HG03469 (cell line): ENCODE measurements at regions not wholly inside any gene's neighbourhood (a gene's known extent, or its start where the extent isn't known, plus 50 kb on each side); places are given as distances from the start of the nearest gene placed in this dataset.
"Not testable (repeated sequence)": the region's sequence is repeated elsewhere in the genome, so short reads cannot be mapped to it uniquely, and the experiment has no call there.

ENCODE experiments used
- ATAC-seq: cut with Tn5 transposase; IDR thresholded peaks from one replicate; pipeline ENCODE4 v1.9.1; 2021; ENCODE audit warnings: mild to moderate bottlenecking, moderate library complexity, moderate number of reproducible peaks; ENCODE audit not compliant: unreplicated experiment

DNA sequence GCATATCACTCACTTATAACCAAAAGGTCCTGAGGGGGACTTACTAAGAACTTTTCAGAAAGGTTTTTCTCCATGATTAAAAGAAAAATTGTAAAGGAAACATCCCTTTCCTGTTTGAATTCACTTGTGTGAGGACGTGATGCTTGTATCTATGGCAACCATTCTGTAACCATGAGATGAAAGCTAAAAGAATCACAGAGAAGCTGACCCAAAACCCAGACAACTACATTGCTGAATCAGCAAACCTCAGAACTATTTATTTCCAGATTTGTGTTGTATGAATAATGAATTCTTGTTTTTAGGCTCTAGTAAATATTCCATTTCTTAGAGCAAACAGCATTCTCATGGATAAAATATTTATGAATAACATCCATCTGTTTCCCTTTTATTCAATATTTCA, 91.2 kb downstream of the RCHY1 start:
- ATAC-seq: no peak

DNA sequence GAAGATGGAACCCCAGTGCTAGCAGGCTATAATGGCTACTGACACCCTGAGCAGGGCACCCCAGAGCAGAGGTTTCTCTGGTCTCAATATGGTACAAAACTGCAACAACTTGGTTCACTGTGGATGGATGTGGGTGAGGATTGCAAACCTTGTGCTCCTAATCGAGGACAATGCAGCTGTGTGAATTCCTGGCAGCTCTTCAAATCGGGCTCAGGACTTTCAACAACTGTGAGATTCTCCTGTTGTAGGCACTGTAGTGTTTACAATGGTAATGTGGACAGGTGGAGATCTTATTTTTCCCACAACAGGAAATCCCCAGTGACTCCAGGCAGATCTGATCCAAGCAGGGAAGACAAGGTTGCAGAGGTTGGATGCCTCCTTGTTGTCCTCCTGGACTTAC, 101.5 kb downstream of the RCHY1 start:
- ATAC-seq: no peak

DNA sequence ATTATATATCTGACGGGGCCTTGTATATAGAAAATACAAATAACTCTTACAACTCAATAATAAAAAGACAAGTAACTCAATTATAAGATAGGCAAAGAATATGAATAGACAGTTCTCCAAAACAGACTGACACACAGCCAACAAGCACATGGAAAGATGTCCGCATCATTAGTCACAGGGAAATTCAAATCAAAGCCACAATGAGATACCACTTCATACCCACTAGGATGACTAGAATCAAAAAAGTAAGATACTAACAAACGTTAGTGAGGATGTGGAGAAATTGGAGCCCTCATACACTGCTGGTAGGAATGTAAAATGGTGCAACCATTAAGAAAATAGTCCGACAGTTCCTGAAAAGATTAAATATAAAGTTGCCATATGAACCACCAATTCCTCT, 115.7 kb downstream of the RCHY1 start:
- no peak for ATAC-seq

DNA sequence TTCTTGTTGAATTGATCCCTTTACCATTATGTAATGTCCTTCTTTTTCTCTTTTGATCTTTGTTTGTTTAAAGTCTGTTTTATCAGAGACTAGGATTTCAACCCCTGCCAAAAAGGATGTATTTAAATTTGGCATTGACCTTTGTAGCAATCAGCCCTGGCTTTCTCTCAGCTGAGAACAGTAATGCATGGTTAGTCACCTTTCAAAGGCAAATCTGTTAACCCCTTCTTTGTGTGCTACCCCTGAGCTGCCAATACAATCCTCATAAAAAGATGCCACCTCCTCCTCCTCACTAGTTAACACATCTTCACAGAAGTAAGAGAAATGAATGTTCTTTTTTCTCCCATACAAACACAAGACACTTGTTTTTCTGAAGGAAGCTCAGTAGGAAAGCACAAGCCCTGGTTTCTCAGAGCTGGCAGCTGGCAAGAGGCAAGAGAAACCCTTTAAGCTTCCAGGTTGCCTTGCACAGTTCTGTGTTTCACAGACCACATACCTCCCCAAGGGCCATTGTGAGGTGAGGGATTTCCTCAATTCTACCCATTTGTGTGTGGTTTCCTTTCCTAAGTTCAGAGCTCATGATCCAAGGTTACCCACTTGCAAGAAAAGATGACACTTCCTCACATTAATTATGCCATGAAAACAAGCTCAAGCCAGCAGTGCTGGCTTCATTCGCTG, 122.6 kb downstream of the RCHY1 start:
- no peak for ATAC-seq

DNA sequence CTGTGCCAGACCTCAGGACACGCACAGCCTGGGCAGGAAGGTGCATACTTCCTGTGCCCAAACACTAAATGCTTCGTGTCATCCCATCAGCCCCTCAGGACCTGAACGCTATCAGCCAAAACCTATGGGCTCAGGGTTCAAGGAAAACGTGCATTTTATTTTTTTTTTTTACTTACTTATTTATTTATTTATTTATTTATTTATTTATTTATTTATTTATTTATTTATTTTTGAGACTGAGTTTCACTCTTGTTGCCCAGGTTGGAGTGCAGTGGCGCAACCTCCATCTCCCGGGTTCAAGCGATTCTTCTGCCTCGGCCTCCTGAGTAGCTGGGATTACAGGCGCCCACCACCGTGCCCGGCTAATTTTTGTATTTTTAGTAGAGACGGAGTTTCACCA, 127.8 kb downstream of the RCHY1 start:
- ATAC-seq: not testable (repeated sequence)

DNA sequence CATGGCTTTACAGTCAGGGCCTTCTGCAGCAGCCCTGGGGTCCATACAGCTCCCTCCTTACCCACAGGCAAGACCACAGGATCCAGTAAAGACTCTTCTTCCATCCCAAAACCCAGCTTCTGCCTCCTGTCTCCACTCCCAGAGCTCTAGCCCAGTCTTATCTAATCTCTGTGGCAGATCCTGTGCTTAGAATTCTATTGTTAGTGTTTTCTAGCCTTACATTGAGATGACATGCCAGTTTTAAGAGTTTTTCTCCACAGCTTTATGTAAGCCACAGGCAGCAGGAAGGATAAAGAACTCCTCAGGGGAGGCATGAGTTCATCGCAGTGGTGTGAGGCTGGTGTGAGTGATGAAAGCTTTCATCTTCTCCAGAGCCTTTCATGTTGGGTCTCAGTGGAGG, 129.1 kb downstream of the RCHY1 start:
- ATAC-seq: no peak

DNA sequence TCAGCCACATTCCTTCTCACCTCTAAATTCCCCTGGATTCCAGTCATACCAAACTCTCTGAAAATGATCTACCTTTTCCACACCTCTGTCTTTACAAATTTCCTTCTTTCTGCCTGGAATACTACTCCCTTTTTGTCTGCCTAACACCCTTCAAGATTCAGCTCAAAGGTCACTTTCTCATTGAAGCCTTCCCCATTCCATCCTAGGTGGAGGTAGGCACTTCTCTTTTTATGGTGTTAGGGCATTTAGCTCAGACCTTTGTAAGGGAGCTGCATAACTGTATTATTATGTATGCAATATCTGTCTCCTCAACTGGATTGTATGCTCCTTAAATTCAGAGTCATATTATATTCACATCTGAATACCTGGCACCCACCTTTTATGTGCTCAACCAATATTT, 137.7 kb downstream of the RCHY1 start:
- ATAC-seq: no peak

- ATAC-seq: no peak
These were observed 142.3 kb downstream of the RCHY1 start for GRCh38 chr4:75371915-75372314.

DNA sequence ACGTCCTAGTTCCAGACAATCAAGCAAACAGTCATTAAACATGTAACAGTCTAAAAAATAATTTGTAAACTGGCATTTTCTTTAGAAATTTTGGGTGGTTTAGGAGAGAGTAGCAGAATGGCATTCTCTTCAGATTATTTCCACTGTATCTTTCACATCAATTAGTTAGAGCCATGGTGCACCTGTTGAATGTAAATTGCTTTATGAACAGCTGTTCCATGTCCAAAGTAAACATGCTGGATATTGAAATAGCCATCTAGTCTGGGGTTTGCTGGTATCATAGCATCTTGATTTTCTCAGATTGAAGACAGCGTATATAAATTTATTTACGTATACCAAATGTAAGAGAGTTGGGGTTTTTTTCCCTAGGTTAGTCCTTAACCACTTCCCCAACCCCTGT, 143.6 kb downstream of the RCHY1 start:
- no peak for ATAC-seq

DNA sequence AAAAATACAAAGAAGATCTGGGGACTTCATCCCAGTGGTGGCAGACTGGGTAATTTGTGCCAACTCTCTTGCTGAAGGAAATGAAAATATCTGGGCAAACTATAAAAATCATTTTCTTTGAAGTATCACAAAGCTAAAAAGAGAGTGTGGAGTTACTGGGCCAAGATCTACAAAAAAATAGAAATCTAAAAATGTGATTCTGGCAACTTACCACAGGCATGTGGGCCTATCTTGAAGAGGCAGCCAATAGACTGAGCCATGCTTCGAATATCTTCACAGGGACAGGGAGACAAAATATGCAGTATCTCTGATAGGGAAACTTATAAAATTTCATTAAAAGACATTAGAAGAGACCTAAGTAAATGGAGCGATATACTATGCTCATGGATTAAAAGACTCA, 168.8 kb downstream of the RCHY1 start:
- no peak for ATAC-seq

DNA sequence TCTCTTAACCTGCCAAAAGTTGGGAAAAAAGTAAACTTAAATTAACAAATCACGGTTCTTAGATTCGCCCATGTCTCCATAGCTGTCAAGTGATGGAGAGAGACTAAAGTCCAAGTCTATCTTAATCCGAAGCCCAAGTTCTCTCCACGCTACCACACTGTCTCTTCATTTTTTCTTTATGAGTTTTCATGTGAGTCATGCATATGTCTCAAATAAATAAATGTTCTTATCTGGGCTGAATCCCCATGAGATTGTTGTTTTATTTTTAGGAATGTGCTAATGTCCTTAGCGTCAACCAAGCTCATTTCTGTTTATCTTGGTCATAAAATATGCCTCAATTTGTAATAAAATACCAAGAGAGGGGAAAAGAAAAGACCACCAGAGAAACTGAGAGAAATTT, 169.3 kb downstream of the RCHY1 start:
- ATAC-seq: no peak

- no peak for ATAC-seq
These were observed 170.9 kb downstream of the RCHY1 start for GRCh38 chr4:75343333-75343732.

- ATAC-seq: no peak
These were observed 173.6 kb downstream of the RCHY1 start for GRCh38 chr4:75340561-75340960.

GRCh38 chr4:75338352-75338880, 175.8 kb downstream of the RCHY1 start:
- ATAC-seq: no peak

- ATAC-seq: no peak
These were observed 186.2 kb downstream of the RCHY1 start for GRCh38 chr4:75327804-75328512.

GRCh38 chr4:75325318-75325979, 188.8 kb downstream of the RCHY1 start:
- no peak for ATAC-seq

DNA sequence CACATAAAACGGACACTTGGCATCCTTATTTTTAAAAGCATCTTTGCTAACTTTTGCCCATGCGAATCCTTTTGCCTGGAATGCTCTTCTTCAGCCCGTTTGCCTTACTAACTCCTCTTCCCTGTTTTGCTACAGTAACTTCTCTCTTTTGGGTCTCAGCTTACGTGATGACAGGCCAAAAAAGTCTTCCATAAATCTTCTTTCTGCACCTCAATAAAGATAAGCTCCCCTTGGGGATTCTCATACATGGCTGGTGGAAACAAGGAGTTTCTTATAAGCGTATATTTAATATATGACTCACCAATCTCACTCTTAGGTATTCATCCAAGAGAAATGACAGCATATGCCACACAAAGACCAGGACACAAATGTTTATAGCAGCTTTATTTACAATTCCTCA, 192.7 kb downstream of the RCHY1 start:
- ATAC-seq: no peak

DNA sequence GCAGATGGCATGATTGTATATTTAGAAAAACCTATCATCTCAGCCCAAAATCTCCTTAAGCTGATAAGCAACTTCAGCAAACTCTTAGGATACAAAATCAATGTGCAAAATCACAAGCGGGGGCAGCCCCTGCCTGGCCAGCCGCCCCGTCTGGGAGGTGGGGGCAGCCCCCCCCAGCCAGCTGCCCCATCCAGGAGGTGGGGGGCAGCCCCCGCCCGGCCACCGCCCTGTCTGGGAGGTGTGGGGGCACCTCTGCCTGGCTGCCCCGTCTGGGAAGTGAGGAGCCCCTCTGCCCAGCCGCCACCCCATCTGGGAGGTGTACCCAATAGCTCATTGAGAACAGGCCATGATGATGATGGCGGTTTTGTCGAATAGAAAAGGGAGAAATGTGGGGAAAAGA, 196.6 kb downstream of the RCHY1 start:
- not testable (repeated sequence) for ATAC-seq

- ATAC-seq: no peak
These were observed 206.2 kb downstream of the RCHY1 start for GRCh38 chr4:75308049-75308448.

- no peak for ATAC-seq
These were observed 207.7 kb downstream of the RCHY1 start for GRCh38 chr4:75306506-75306905.

DNA sequence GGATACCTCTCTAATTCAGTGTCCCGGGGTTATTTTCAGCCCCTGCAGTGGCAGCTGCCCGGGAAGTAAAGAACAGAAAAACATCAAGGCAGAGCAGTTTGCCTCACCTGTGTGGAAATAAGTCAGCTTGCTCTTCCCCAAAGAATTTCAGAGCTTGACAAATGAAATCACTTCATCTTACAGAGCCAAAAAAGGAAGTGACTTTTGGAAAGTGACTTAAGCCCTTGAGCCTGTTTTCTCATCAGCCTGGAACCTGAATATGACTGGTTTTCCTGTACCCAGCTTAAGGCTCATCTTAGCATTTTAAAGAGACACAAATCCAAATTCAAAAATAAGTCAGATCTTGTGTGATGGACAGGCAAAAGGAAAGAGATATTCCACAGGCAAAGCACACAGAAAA, 211.6 kb downstream of the RCHY1 start:
- no peak for ATAC-seq
